CD14-positive monocyte (primary cell): ENCODE measurements at regions not wholly inside any gene's neighbourhood (a gene's known extent, or its start where the extent isn't known, plus 50 kb on each side); places are given as distances from the start of the nearest gene placed in this dataset.

Experiments used
- DNase-seq, 3 donors: peaks; one replicate each; pipeline ENCODE4 v3.0.0-alpha.2; 2011 to 2022
- H2AFZ ChIP-seq: 2 replicates; pipeline ENCODE4 v1.6.0; 2012; ENCODE audit warnings: mild to moderate bottlenecking, low read depth, low read length, inconsistent platforms; ENCODE audit not compliant: insufficient read depth, poor library complexity, severe bottlenecking
- H3K27ac ChIP-seq, 2 donors: 1 replicate in 1 of 2; 2 replicates in 1 of 2; pipeline ENCODE4 v1.5.1; 2012 to 2013; ENCODE audit warnings: low read length in 2 of 2, control low read depth in 1 of 2, inconsistent platforms in 1 of 2, low read depth in 1 of 2, mild to moderate bottlenecking in 1 of 2
- H3K27me3 ChIP-seq, 2 donors: one replicate each; pipeline versions ENCODE4 v1.6.0 to v1.6.1; 2011 to 2013; ENCODE audit warnings: low read length in 2 of 2; ENCODE audit not compliant: control insufficient read depth in 2 of 2, insufficient read depth in 2 of 2
- H3K36me3 ChIP-seq, 2 donors: replicated peaks in 1 of 2; 1 replicate in 1 of 2; 2 replicates in 1 of 2; pipeline versions ENCODE4 v1.5.1 to v1.6.1; 2012 to 2013; ENCODE audit warnings: low read length in 2 of 2, control low read depth in 1 of 2, inconsistent platforms in 1 of 2, mild to moderate bottlenecking in 1 of 2; ENCODE audit not compliant: insufficient read depth in 2 of 2, control insufficient read depth in 1 of 2
- H3K4me1 ChIP-seq, 2 donors: 1 replicate in 1 of 2; 2 replicates in 1 of 2; pipeline versions ENCODE4 v1.5.1 to v1.6.1; 2012 to 2013; ENCODE audit warnings: low read length in 2 of 2, control low read depth in 1 of 2, inconsistent platforms in 1 of 2, mild to moderate bottlenecking in 1 of 2, moderate library complexity in 1 of 2; ENCODE audit not compliant: insufficient read depth in 2 of 2, control insufficient read depth in 1 of 2
- H3K4me2 ChIP-seq: replicated peaks from 2 replicates; pipeline ENCODE3; 2012; ENCODE audit warnings: low read length, moderate library complexity, mild to moderate bottlenecking; ENCODE audit not compliant: poor library complexity, severe bottlenecking; ENCODE audit errors: extremely low read depth
- H3K4me3 ChIP-seq, 3 experiments: fragments of 200-600 bp in 1 of 3; sonication (generic) in 1 of 3; replicated peaks in 1 of 3; 1 replicate in 2 of 3; 2 replicates in 1 of 3; pipeline ENCODE4 v1.5.1; 2011 to 2013; ENCODE audit warnings: low read length in 3 of 3, mild to moderate bottlenecking in 3 of 3, control low read depth in 2 of 3, low read depth in 2 of 3, inconsistent platforms in 1 of 3, moderate library complexity in 1 of 3
- H3K79me2 ChIP-seq: 2 replicates; pipeline ENCODE4 v1.6.0; 2012; ENCODE audit warnings: mild to moderate bottlenecking, control low read depth, inconsistent platforms, low read length, moderate library complexity; ENCODE audit not compliant: insufficient read depth
- H3K9ac ChIP-seq: 2 replicates; pipeline ENCODE4 v1.6.0; 2017; ENCODE audit warnings: low read length, mild to moderate bottlenecking; ENCODE audit not compliant: insufficient read depth, poor library complexity, severe bottlenecking
- H3K9me3 ChIP-seq, 2 donors: replicated peaks in 1 of 2; 1 replicate in 1 of 2; 2 replicates in 1 of 2; pipeline versions ENCODE4 v1.5.1 to v1.6.1; 2012 to 2013; ENCODE audit warnings: low read length in 2 of 2, control low read depth in 1 of 2; ENCODE audit not compliant: control insufficient read depth in 1 of 2, insufficient read depth in 1 of 2
- H4K20me1 ChIP-seq: 2 replicates; pipeline ENCODE4 v1.6.0; 2012; ENCODE audit warnings: mild to moderate bottlenecking, low read length, control low read depth, moderate library complexity; ENCODE audit not compliant: insufficient read depth
- H3K27ac Mint-ChIP-seq, 7 donors: one replicate each; pipeline ENCODE4 v1.8.0; 2020; ENCODE audit warnings: mild to moderate bottlenecking in 7 of 7, mixed read lengths in 7 of 7, moderate library complexity in 6 of 7, inconsistent platforms in 2 of 7
- H3K27me3 Mint-ChIP-seq, 3 donors: one replicate each; pipeline ENCODE4 v1.8.0; 2021 to 2022; ENCODE audit warnings: low read depth in 3 of 3, mild to moderate bottlenecking in 3 of 3, mixed read lengths in 3 of 3, moderate library complexity in 3 of 3, inconsistent platforms in 1 of 3
- H3K36me3 Mint-ChIP-seq, 2 donors: one replicate each; pipeline ENCODE4 v1.8.0; 2020; ENCODE audit warnings: mixed read lengths in 2 of 2, inconsistent platforms in 1 of 2, mild to moderate bottlenecking in 1 of 2
- H3K4me1 Mint-ChIP-seq: one replicate; pipeline ENCODE4 v1.8.0; 2020; ENCODE audit warnings: mild to moderate bottlenecking, mixed read lengths
- H3K4me3 Mint-ChIP-seq, 2 donors: one replicate each; pipeline ENCODE4 v1.8.0; 2020; ENCODE audit warnings: mild to moderate bottlenecking in 2 of 2, mixed read lengths in 2 of 2, moderate library complexity in 1 of 2
- H3K9me3 Mint-ChIP-seq, 7 donors: one replicate each; pipeline ENCODE4 v1.8.0; 2020 to 2022; ENCODE audit warnings: mixed read lengths in 7 of 7, mild to moderate bottlenecking in 6 of 7, moderate library complexity in 6 of 7, inconsistent platforms in 2 of 7
- CTCF ChIP-seq: fragments of 200-600 bp; IDR thresholded peaks from one replicate; pipeline ENCODE4 v1.8.0; 2022; ENCODE audit warnings: antibody characterized with exemption, mild to moderate bottlenecking
- WGBS: methylation state at CpG from one replicate; pipeline ENCODE4 v1.1.5; 2013; ENCODE audit warnings: missing lambda C conversion rate; ENCODE audit not compliant: insufficient coverage; 5-methylcytosine and 5-hydroxymethylcytosine counted together
- intact Hi-C, 2 donors: fragments of 100-400 bp; cut with micrococcal nuclease; formaldehyde crosslinking; loops; one replicate each; pipeline versions ENCODE4 v1.15.0 to v1.15.1; 2023

DNA sequence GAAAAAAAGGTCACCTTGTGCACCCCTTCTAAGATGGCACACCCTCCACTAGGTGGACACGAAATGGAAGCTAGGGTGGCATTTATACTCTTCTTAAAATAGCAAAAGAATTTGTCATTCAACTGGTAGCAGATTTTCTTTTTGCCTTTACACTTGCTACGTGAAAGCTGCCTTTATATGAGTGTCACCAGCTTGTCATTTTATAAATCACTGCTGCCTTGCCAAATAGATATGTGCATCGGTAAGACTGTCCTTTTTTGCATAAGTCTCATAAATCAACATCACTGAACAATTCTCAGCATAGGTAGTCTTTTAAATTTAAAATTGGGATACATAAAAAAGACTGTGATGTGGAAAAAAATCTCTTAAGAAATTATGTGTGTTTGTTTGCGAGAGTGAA is 764.1 kb downstream of the TDRD15 start:
- no peak for DNase-seq
- no peak overlapping the region for H3K9ac ChIP-seq
- no peak for TF ChIP-seq CTCF
- Mint-ChIP-seq H3K4me1 (no peaks in the 10 kb centered on the region), H3K4me3 (no peak overlapping the region), H3K27ac (no peak overlapping the region), H3K9me3 (peaks cover 0 to 10% (median 2%) of the 10 kb centered on the region in 7 donors), H3K27me3 (no peaks in the 10 kb centered on the region), H3K36me3 (no peaks in the 10 kb centered on the region)
- 86% methylated on average over 2 of the region's 4 CpGs for WGBS
- H4K20me1 ChIP-seq, result no peaks in the 10 kb centered on the region
- H3K36me3 ChIP-seq, result no peaks in the 10 kb centered on the region
- intact Hi-C loops, result no loop called here
- no peak overlapping the region for H3K27ac ChIP-seq
- H2AFZ ChIP-seq, result no peak overlapping the region
- H3K4me1 ChIP-seq, result no peaks in the 10 kb centered on the region
- peaks cover 0 to 14% of the 10 kb centered on the region in 2 donors for H3K9me3 ChIP-seq
- no peak overlapping the region for H3K4me2 ChIP-seq
- H3K4me3 ChIP-seq, result no peak overlapping the region
- H3K27me3 ChIP-seq, result no peaks in the 10 kb centered on the region
- H3K79me2 ChIP-seq, result no peaks in the 10 kb centered on the region

GRCh38 chr2:21890041-21890440 is 766.3 kb downstream of the TDRD15 start:
- Histone ChIP-seq H4K20me1 (no peaks in the 10 kb centered on the region), H3K36me3 (no peaks in the 10 kb centered on the region), H2AFZ (no peak overlapping the region), H3K4me1 (no peaks in the 10 kb centered on the region), H3K27ac (no peak overlapping the region), H3K4me3 (no peak overlapping the region), H3K9ac (no peak overlapping the region), H3K27me3 (no peaks in the 10 kb centered on the region), H3K9me3 (peaks cover 0 to 12% of the 10 kb centered on the region in 2 donors), H3K4me2 (no peak overlapping the region), H3K79me2 (no peaks in the 10 kb centered on the region)
- Mint-ChIP-seq H3K4me3 (no peak overlapping the region), H3K4me1 (no peaks in the 10 kb centered on the region), H3K9me3 (peaks cover 0 to 11% (median 2%) of the 10 kb centered on the region in 7 donors), H3K27ac (no peak overlapping the region), H3K27me3 (peaks cover 0 to 2% (median 0%) of the 10 kb centered on the region in 3 donors), H3K36me3 (no peaks in the 10 kb centered on the region)
- no peak for DNase-seq
- no peak for TF ChIP-seq CTCF
- 82% methylated on average over 6 of the region's 7 CpGs for WGBS
- intact Hi-C loops, result no loop called here
